NT2/D1 (cell line): ENCODE measurements at regions not wholly inside any gene's neighbourhood (a gene's known extent, or its start where the extent isn't known, plus 50 kb on each side); places are given as distances from the start of the nearest gene placed in this dataset.

Experiments used
- SUZ12 ChIP-seq: IDR thresholded peaks from 2 replicates; pipeline ENCODE4 v1.6.1; 2011; ENCODE audit not compliant: insufficient read length, insufficient read depth; ENCODE audit errors: extremely low read depth
- ZNF274 ChIP-seq: IDR thresholded peaks from 2 replicates; pipeline ENCODE4 v1.6.1; 2011; ENCODE audit warnings: mild to moderate bottlenecking, low read depth, low read length

GRCh38 chr21:17231124-17231523, 281.7 kb upstream of the CXADR start:
- TF ChIP-seq SUZ12 (no peak), ZNF274 (no peak)
